Stimulated activated memory B cell treated with anti-CD40 and anti-IgM and Interleukin-4, amounts not matched to agents 10 μg/mL and 1 μg/mL and 100 μg/mL, for 72 hours (primary cell): ENCODE measurements at regions not wholly inside any gene's neighbourhood (a gene's known extent, or its start where the extent isn't known, plus 50 kb on each side); places are given as distances from the start of the nearest gene placed in this dataset.
A peak's percentile ranks its signal among the peaks of the same experiment; 100 is the strongest.

Experiments used
- ATAC-seq: fragments of 150-1000 bp; cut with Tn5 transposase; 2 replicates; pipeline ENCODE4 v1.10.0; 2021
- H3K27ac Mint-ChIP-seq: one replicate; pipeline ENCODE4 v1.8.0; 2022; ENCODE audit warnings: mild to moderate bottlenecking, mixed read lengths
- H3K27me3 Mint-ChIP-seq: one replicate; pipeline ENCODE4 v1.8.0; 2022; ENCODE audit warnings: mixed read lengths
- H3K36me3 Mint-ChIP-seq: one replicate; pipeline ENCODE4 v1.8.0; 2022; ENCODE audit warnings: mixed read lengths
- H3K4me1 Mint-ChIP-seq: one replicate; pipeline ENCODE4 v1.8.0; 2022; ENCODE audit warnings: mixed read lengths
- H3K4me3 Mint-ChIP-seq: one replicate; pipeline ENCODE4 v1.8.0; 2022; ENCODE audit warnings: mild to moderate bottlenecking, moderate library complexity, mixed read lengths
- H3K9me3 Mint-ChIP-seq: one replicate; pipeline ENCODE4 v1.8.0; 2022; ENCODE audit warnings: mixed read lengths

DNA sequence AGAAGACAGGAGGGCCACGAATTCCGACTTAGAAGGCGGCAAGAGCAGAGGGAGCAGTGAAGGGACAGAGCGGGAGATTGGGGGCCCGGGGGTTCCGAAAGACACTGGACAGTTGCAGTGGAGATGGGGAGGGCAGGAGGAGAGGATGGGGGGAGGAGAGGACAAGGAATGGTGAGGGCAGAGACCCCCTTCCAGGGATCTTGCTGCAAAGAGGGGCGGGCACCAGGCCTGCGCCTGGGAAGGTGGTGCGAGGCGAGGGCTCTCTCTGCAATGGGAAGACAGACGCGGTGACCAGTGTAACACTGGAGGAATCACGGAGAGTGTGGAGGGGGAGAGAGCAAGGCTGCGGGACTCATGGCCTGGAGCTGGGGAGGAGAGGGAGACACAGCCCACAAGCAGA is 185.2 kb downstream of the RBFOX3 start:
- no peaks in the 10 kb centered on the region for H3K9me3 Mint-ChIP-seq
- no peak overlapping the region for H3K27ac Mint-ChIP-seq
- no peak overlapping the region for H3K4me3 Mint-ChIP-seq
- no peaks in the 10 kb centered on the region for H3K4me1 Mint-ChIP-seq
- no peak for ATAC-seq
- peaks cover 72% of the 10 kb centered on the region for H3K27me3 Mint-ChIP-seq
- H3K36me3 Mint-ChIP-seq, result no peaks in the 10 kb centered on the region

DNA sequence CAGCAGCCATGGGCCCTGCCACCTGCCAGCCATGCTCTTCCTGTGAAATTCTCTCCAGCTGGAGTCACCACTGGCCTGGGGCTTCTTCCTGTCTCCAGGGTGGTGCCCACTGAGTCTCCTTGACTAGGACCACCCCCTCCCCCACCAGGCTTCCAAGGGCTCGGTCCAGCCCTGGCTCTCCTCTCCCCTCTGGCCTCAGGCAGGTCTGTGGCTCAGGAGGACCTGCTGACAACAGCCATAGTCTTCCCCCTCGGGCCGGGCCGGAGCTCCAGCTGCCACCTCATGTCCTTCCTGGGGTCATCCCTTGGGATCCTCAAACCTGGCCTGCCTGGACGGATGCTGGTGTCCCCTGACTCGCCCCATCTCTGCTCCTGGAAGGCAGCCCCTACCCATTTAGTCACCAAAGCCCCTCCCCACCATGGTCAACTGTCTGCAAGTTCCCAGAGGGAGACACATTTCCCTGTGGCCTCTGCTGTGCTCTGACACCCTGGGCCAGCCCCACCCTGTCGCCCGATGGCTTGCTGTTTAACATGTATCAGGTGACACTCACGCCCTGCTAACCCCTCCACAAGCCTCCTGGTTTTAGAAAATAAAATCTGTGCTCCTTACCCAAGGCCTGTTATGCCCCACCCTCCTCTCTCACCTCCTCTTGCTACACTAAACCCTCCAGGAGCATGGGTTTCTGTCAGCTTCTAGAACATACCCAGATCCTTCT is 186.2 kb downstream of the RBFOX3 start:
- no peak overlapping the region for H3K4me3 Mint-ChIP-seq
- H3K27me3 Mint-ChIP-seq, result peaks cover 72% of the 10 kb centered on the region
- ATAC-seq, result no peak
- no peak overlapping the region for H3K27ac Mint-ChIP-seq
- H3K9me3 Mint-ChIP-seq, result no peaks in the 10 kb centered on the region
- no peaks in the 10 kb centered on the region for H3K36me3 Mint-ChIP-seq
- peaks cover 6% of the 10 kb centered on the region for H3K4me1 Mint-ChIP-seq

DNA sequence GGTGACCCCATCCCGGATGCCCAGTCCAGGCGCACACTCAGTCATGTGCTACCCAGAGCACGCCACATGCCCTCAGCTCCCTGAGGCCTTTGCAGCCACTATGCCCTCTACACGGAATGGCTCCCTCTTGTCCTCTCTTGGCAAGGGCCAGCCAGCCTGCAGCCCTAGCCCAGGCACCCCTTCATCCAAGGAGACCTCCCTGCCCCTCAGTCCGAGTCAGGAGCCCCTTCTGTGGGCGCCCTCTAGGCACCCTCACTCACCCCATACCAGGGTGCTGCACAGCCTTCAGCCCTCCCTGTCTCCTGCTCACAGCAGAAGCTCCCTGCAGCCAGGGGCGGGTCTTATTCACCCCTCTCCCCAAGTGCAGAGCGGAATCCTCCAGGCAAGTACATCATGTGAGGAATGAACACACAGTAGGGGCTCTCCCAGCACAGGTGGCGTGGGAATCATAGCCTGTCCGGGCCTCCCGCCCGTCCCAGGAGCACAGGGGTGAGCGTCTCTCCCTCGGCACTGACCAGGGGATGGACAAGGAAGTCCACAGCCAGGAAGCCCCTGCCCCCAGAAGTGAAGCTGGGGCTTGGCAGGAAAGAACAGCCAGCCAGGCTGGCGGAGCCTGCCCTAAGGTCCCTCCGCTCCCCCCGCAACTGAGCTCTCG is 186.9 kb downstream of the RBFOX3 start:
- Mint-ChIP-seq H3K4me1 (peaks cover 6% of the 10 kb centered on the region), H3K9me3 (no peaks in the 10 kb centered on the region), H3K36me3 (no peaks in the 10 kb centered on the region), H3K27ac (no peak overlapping the region), H3K27me3 (peaks cover 65% of the 10 kb centered on the region), H3K4me3 (no peak overlapping the region)
- no peak for ATAC-seq

DNA sequence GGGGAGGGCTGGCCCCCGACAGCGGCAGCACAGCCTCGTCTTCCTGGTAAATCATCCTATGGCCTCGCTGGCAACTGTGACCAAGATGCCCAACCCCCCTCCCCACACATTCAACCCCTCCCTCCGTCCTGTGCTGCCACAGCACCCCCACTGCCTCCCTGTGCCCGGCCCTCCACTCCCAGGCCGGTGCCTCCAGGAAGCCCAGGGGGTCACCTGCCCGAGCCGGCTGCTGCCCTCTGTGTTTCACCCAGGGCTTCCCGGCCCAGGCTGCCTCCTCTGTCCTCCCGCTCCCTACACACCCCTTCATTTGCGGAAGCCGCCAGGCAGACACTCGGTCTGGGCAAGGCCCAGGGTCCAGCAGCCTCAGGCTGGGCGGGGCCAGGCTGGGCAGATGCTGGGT is 188.6 kb downstream of the RBFOX3 start:
- no peak overlapping the region for H3K4me3 Mint-ChIP-seq
- H3K4me1 Mint-ChIP-seq, result peaks cover 6% of the 10 kb centered on the region
- peaks cover 69% of the 10 kb centered on the region for H3K27me3 Mint-ChIP-seq
- H3K36me3 Mint-ChIP-seq, result no peaks in the 10 kb centered on the region
- no peak overlapping the region for H3K27ac Mint-ChIP-seq
- H3K9me3 Mint-ChIP-seq, result no peaks in the 10 kb centered on the region
- ATAC-seq, result no peak

DNA sequence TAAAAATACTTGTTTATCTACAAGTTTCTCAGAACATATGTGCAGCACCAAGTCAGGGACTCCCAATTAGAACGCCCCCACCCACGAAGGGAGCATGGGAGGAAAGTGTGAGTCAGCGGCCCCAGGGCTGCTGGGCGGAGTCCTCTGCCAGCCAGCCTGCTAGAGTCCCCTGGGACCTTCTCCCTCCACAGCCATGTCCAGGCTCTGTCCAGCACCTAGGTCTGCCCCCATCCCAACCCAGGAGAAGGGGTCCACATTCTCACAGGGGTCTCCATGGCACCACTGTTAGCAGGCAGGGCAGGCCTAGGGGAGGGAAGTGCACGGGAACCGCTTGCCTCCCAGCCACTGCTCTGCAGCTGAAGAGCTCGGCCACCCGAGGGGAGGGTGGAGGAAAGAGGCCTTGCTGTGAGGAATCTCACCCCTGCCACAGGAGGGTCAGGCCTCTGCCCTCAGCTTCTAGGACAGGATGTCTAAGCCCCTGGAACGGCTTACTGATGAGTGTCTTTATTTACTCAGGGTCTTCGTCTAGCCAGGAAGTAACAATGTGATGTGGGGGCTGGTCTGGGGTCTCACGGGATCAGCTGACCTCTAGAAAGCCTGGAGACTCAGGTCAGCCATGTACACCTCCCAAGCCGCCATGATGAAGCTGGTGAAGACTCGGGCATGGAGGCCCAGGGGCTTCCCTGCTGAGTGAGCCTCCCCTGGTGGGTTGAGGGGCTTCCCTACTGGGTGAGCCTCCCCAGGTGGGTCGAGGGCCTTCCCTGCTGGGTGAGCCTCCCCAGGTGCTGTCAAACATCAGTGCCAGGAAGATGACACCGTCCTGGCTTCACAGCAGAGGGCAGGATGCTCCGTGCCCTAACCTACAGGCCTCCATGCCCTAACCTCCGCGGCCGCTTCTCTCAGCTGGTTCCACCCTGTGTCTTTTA is 190.3 kb downstream of the RBFOX3 start:
- H3K9me3 Mint-ChIP-seq, result no peaks in the 10 kb centered on the region
- H3K4me3 Mint-ChIP-seq, result no peak overlapping the region
- ATAC-seq, result peak; percentile 58
- H3K36me3 Mint-ChIP-seq, result no peaks in the 10 kb centered on the region
- H3K4me1 Mint-ChIP-seq, result peaks cover 6% of the 10 kb centered on the region
- no peak overlapping the region for H3K27ac Mint-ChIP-seq
- peaks cover 63% of the 10 kb centered on the region for H3K27me3 Mint-ChIP-seq

DNA sequence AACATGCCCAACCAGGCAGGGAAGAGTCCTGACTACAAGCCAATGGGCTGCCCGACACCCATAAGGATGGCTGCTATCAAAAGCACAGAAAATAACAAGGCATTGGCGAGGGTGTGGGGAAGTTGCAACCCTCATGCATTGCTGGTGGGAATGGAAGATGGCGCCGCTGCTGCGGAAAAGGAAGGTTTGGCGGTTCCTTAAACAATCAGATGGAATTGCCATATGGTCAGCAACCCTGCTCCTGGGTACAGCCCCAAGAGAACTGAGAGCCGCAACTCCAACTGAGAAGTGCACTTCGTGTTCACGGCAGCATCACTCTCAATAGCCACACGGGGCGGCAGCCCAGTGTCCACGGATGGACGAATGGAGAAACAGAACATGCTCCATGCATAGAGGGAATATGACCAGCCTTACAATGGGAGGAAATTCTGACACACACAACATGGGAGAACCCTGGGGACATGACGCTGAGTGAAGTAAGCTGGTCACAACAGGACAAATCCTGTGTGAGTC is 193.3 kb downstream of the RBFOX3 start:
- Mint-ChIP-seq H3K36me3 (no peaks in the 10 kb centered on the region), H3K27ac (no peak overlapping the region)

DNA sequence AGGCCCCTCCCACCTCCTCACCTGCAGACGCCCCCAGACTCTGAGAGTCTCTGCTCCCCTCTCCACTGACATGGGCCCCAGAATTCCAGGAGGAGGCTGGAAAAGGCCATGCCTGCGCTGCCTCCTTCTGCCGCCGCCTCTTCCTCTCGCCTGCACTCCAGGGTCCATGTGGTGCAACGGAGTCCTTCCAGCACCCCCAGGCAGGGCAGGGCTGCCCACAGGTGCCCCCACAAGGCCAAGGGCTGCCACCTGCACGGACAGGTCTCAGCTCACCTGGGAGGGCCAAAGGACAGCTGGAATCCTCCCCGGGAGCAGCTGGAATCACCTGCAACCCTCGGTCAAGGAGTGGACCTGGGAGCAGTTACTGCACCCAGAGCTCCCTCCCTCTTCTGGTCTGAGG is 194.9 kb downstream of the RBFOX3 start:
- peaks cover 6% of the 10 kb centered on the region for H3K4me1 Mint-ChIP-seq
- no peak overlapping the region for H3K27ac Mint-ChIP-seq
- no peak overlapping the region for H3K4me3 Mint-ChIP-seq
- no peaks in the 10 kb centered on the region for H3K9me3 Mint-ChIP-seq
- H3K27me3 Mint-ChIP-seq, result peaks cover 20% of the 10 kb centered on the region
- no peak for ATAC-seq
- H3K36me3 Mint-ChIP-seq, result no peaks in the 10 kb centered on the region

More for the DNA sequence above, 193.3 kb downstream of the RBFOX3 start:
- H3K4me3 Mint-ChIP-seq, result no peak overlapping the region
- peaks cover 34% of the 10 kb centered on the region for H3K27me3 Mint-ChIP-seq
- ATAC-seq, result no peak
- peaks cover 6% of the 10 kb centered on the region for H3K4me1 Mint-ChIP-seq
- H3K9me3 Mint-ChIP-seq, result no peaks in the 10 kb centered on the region

DNA sequence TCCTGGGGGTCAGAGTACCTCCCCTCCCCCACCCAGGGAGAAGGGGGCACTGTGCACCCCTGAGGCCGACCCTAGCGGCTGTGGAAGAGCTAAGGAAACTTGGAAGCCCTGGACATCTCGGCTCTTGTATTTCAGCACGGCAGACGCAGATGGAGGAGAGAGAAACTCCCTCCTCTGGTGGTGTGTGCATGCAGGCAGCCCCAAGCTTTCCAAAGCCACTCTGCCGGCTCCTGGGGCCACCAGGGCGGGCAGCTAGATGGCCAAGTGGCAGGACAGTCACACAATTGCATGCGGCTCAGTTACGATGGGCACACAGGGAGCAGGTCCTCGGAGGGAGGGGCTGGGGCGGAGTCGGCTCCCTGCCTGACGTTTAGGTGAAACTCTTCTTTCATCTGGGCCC is 195.5 kb downstream of the RBFOX3 start:
- H3K36me3 Mint-ChIP-seq, result no peaks in the 10 kb centered on the region
- H3K4me1 Mint-ChIP-seq, result peaks cover 3% of the 10 kb centered on the region
- H3K27me3 Mint-ChIP-seq, result peaks cover 20% of the 10 kb centered on the region
- no peak overlapping the region for H3K4me3 Mint-ChIP-seq
- H3K9me3 Mint-ChIP-seq, result no peaks in the 10 kb centered on the region
- no peak overlapping the region for H3K27ac Mint-ChIP-seq
- ATAC-seq, result no peak

DNA sequence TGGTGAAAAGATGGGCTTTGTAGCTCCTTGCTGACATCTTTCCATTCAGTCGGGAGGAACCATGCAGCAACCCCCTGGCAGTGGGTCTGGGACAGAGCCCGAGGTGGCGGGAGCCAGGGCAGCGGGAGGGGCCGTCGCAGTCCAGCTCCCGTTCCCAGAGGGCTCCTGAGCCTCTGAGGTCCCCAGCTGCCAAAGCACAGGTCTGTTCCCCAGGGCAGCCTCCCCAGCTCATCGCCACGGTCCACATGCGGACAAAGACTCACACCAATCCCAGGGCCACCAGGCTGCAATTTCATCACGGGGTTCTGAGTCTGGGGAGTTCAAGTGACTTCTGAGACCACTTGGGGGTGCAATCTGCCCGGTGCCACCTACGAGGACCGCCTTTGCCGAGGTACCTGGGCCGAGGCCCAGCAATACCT is 196.0 kb downstream of the RBFOX3 start:
- H3K27me3 Mint-ChIP-seq, result peaks cover 20% of the 10 kb centered on the region
- H3K9me3 Mint-ChIP-seq, result no peaks in the 10 kb centered on the region
- no peak overlapping the region for H3K4me3 Mint-ChIP-seq
- no peaks in the 10 kb centered on the region for H3K36me3 Mint-ChIP-seq
- ATAC-seq, result no peak
- no peak overlapping the region for H3K27ac Mint-ChIP-seq
- no peaks in the 10 kb centered on the region for H3K4me1 Mint-ChIP-seq

DNA sequence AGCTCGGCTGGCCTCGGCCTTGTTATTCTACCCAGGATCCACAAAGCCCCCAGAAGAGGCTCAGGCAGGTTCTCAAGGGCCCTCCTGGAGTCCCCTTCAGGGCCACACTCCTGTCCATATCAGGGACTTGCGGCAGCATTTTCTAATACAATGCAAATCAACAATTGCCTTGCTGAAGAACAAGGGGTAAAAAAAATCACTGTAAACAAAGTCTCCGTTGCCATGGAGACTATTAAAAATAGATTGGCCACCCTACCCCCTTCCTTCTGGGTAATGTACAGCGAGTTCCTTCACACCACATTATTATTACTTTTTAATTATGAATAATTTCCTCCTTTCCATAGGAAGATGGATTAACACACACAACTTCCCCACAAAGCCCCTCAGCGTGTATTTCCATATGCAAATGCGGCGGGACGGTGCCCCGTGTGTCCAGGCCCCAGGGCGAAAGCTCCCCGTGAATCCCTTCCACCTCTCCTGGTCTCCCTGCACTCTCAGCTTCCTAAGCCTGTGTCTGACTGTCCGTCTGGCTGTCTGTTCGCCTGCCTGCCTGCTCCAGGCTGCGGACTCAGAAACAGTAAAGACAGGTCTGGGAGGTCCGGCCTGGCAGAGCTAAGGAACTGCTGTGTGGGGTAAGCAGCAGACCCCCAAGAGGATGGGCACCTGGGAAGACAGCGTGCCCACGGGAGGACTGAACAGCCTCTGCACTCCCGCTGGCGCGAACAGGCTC is 196.6 kb downstream of the RBFOX3 start:
- no peaks in the 10 kb centered on the region for H3K4me1 Mint-ChIP-seq
- ATAC-seq, result no peak
- peaks cover 20% of the 10 kb centered on the region for H3K27me3 Mint-ChIP-seq
- no peaks in the 10 kb centered on the region for H3K36me3 Mint-ChIP-seq
- no peak overlapping the region for H3K27ac Mint-ChIP-seq
- no peak overlapping the region for H3K4me3 Mint-ChIP-seq
- H3K9me3 Mint-ChIP-seq, result no peaks in the 10 kb centered on the region

DNA sequence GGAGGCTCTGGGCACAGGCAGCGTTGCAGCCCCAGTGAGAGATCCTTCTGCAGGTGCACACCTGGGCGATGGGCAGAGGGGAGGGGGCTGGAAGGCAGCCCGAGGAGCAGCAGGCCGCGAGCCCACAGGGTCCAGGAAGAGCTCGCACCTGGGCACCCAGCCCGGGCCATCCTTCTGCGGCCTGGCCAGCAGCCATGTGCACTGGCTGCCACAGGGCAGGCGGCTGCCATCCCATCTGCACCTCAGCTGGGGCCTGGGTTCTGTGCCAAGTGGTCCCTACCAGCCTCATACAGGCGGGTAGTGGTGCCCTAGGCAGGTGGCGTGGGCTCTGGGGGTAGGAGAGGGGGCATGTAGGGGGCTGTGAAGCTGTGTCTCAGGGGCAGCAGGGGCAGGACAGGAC is 197.2 kb downstream of the RBFOX3 start:
- ATAC-seq, result no peak

DNA sequence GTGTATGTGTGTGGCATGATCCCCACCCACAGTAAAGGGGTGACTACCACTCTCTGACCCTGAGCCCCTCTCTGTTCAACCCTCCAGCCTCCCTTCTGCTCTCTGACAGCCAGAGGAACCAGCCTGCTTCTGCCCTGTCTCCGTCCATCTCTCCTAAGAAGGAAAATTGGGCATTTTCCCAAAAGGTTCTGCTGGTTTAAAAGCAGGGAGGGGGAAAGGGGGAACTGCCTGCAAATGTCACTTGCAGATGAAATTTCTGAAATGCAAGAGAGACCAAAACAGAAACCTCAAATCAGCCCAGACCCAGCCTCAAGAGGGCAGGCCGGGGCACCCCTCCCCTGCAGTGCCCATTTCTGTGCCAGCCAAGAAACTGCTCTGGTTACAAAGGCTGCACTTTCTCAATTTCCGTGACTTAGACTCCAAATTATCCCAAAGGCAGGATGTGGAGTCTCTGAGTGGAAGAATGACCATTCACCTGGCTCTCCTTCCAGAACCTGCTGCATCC is 197.9 kb downstream of the RBFOX3 start:
- no peak for ATAC-seq
- Mint-ChIP-seq H3K27ac (no peak overlapping the region), H3K4me1 (no peaks in the 10 kb centered on the region), H3K36me3 (no peaks in the 10 kb centered on the region), H3K4me3 (no peak overlapping the region), H3K9me3 (no peaks in the 10 kb centered on the region), H3K27me3 (peaks cover 16% of the 10 kb centered on the region)

More for the DNA sequence above, 197.2 kb downstream of the RBFOX3 start:
- Mint-ChIP-seq H3K9me3 (no peaks in the 10 kb centered on the region), H3K27ac (no peak overlapping the region), H3K4me1 (no peaks in the 10 kb centered on the region), H3K4me3 (no peak overlapping the region), H3K36me3 (no peaks in the 10 kb centered on the region), H3K27me3 (peaks cover 18% of the 10 kb centered on the region)

DNA sequence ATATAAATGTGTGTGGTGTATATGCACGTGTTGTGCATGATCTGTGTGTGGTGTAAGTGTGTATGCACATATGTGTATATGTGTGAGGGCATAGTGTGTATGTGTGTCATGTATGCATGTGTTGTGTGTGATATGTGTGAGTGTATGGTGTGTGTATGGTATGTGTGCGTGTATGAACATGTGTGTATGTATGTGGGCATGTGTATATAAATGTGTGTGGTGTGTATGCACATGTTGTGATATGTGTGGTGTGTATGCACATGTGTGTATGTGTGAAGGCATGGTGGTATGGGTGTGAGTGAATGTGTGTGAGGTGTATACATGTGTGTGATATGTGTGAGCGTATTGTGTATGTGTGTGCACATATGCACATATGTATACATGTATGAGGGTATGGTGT is 198.7 kb downstream of the RBFOX3 start:
- H3K27me3 Mint-ChIP-seq, result peaks cover 22% of the 10 kb centered on the region
- ATAC-seq, result no peak
- no peaks in the 10 kb centered on the region for H3K4me1 Mint-ChIP-seq

DNA sequence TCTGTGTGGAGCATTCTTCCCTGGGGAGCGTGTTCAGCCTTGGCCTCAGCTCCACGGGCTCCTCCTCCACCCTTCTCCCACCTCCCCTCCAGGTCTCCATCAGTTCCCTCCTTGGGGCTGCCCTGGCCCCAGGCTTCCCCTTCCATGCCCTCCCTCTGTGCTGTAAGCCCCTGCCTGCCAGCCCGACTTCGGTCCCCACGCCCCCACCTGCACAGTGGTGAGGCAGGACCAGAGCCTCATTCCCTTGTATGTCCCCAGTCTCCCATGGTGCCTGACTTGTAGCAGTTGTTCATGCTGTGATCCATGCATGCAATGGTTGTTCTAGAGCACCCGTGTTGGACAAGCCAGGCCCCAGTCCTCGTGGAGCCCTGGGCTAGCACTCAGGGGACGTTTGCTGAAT is 199.4 kb downstream of the RBFOX3 start:
- Mint-ChIP-seq H3K4me3 (no peak overlapping the region), H3K9me3 (no peaks in the 10 kb centered on the region), H3K36me3 (no peaks in the 10 kb centered on the region), H3K27me3 (peaks cover 29% of the 10 kb centered on the region), H3K27ac (no peak overlapping the region), H3K4me1 (no peaks in the 10 kb centered on the region)
- ATAC-seq, result no peak

More for the DNA sequence above, 198.7 kb downstream of the RBFOX3 start:
- H3K27ac Mint-ChIP-seq, result no peak overlapping the region
- no peaks in the 10 kb centered on the region for H3K9me3 Mint-ChIP-seq
- H3K36me3 Mint-ChIP-seq, result no peaks in the 10 kb centered on the region
- no peak overlapping the region for H3K4me3 Mint-ChIP-seq
